GM21825 (cell line): ENCODE measurements at regions not wholly inside any gene's neighbourhood (a gene's known extent, or its start where the extent isn't known, plus 50 kb on each side); places are given as distances from the start of the nearest gene placed in this dataset.

Experiments used
- ATAC-seq: cut with Tn5 transposase; IDR thresholded peaks from one replicate; pipeline ENCODE4 v1.9.1; 2021; ENCODE audit warnings: mild to moderate bottlenecking, moderate library complexity; ENCODE audit not compliant: unreplicated experiment

- no peak for ATAC-seq
Observed at GRCh38 chr17:77898521-77899434, 59.7 kb upstream of the TNRC6C start.

GRCh38 chr17:77899498-77899897, 59.0 kb upstream of the TNRC6C start:
- no peak for ATAC-seq

- no peak for ATAC-seq
Observed at GRCh38 chr17:77901481-77901880, 57.0 kb upstream of the TNRC6C start.

GRCh38 chr17:77905266-77905665, 53.2 kb upstream of the TNRC6C start:
- no peak for ATAC-seq

DNA sequence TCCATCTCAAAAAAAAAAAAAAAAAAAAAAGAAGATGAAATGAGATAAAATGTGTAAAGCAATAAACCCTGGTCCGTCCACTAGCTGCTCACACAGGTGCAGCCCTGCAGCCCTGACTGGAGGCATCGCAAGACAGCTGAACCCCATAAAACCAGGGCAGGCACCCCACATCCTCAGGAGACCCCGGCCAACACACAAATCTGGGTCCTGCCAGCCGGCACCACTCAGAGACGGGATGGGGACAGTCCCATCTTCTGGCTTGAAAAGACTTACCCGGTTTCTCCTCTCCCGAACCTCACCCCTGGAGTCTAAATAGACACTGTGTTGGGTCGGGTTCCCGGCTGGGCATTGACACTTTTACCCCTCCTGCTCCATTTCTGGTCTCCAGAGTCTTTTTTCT, 52.7 kb upstream of the TNRC6C start:
- no peak for ATAC-seq

GRCh38 chr17:77906377-77906871, 52.1 kb upstream of the TNRC6C start:
- no peak for ATAC-seq

DNA sequence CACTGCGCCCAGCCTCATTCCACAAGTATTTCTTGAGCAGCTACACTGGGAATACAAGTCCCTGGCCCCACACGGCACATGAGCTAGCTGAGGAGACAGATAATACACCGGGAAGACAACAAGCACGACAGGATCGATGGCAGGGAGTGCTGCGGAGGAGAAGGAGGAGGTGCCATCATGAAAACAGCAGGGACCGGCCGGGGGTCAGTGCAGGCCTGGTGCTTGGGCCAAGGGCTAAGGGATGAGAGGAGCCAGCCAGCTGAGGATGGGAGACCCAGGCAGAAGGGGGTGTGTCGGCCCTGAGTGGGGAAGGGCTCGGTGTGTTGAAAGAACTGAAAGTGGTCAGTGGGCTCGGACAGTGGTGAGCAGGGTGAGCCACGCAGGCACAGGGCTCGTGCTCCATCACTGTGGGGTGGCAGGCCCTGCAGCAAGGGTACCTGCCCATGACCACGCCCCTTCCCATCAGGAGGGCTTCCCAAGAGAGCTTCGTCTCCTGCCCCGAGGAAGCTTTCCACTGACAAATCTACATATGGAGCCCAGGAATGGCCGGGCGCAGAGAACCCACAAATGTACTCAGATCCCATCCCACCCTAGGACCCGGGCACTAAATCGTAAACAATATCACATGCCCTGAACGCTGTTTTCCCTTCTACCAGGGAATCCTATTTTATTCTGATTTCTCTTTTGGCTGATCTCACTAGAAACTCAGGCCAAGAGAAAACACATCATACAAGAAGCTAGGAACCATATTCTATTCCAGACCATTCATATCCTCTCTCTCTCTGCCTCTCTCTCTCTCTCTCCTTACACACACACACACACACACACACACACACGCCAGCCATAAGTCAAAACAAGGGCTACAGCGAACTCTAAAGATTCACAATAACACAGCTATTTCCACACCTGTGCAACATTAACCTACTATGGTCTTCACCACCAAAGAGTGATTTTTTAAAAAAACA, 50.7 kb upstream of the TNRC6C start:
- no peak for ATAC-seq

DNA sequence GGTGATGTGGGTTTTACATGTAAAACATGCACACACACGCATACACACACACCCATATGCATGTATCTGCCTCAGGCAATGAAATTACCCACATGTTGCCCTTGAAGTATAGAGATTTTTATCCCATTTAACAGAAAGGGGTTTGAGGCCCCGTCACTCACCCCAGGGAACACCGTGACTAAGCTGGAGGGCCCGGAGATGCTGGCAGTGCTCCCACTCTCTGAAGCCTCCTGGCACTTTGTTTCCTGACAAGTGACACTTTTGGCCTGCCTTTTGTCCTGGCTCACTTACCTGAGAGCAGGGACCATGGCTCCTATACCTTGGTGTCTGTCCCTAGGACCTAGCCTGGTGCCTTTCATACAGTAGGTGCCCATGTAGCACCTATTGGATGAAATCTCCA, 50.0 kb upstream of the TNRC6C start:
- ATAC-seq = no peak
